ENCODE measurements at regions not wholly inside any gene's neighbourhood (a gene's known extent, or its start where the extent isn't known, plus 50 kb on each side); places are given as distances from the start of the nearest gene placed in this dataset.

- H3K4me3 ChIP-seq (ENCODE audit: low read depth, low read length) = no peak overlapping the region
- no peak for TF ChIP-seq CTCF (IDR thresholded peaks at IDR 0.05; ENCODE audit: low read depth, low read length, missing control alignments)
- in situ Hi-C loops (cut with HindIII; ENCODE audit: low sequenced_read_pairs) = no loop called here
- DNase-seq (ENCODE audit: low read depth) = no peak
Observed at GRCh38 chr17:36825521-36825920, 111.8 kb upstream of the LHX1 start.

GRCh38 chr17:36825951-36826350 lies 111.3 kb upstream of the LHX1 start:
- in situ Hi-C loops (cut with HindIII; ENCODE audit: low sequenced_read_pairs) = no loop called here
- DNase-seq (ENCODE audit: low read depth) = no peak
- TF ChIP-seq CTCF (IDR thresholded peaks at IDR 0.05; ENCODE audit: low read depth, low read length, missing control alignments) = no peak
- no peak overlapping the region for H3K4me3 ChIP-seq (ENCODE audit: low read depth, low read length)

GRCh38 chr17:36827081-36827480 lies 110.2 kb upstream of the LHX1 start:
- TF ChIP-seq CTCF (IDR thresholded peaks at IDR 0.05; ENCODE audit: low read depth, low read length, missing control alignments) = no peak
- no peak for DNase-seq (ENCODE audit: low read depth)
- H3K4me3 ChIP-seq (ENCODE audit: low read depth, low read length) = no peak overlapping the region
- in situ Hi-C loops (cut with HindIII; ENCODE audit: low sequenced_read_pairs) = no loop called here

GRCh38 chr17:36829676-36830075 lies 107.6 kb upstream of the LHX1 start:
- H3K4me3 ChIP-seq (ENCODE audit: low read depth, low read length) = no peak overlapping the region
- DNase-seq (ENCODE audit: low read depth) = no peak
- in situ Hi-C loops (cut with HindIII; ENCODE audit: low sequenced_read_pairs) = no loop called here
- TF ChIP-seq CTCF (IDR thresholded peaks at IDR 0.05; ENCODE audit: low read depth, low read length, missing control alignments) = no peak

- DNase-seq (ENCODE audit: low read depth) = no peak
- H3K4me3 ChIP-seq (ENCODE audit: low read depth, low read length) = no peak overlapping the region
- TF ChIP-seq CTCF (IDR thresholded peaks at IDR 0.05; ENCODE audit: low read depth, low read length, missing control alignments) = no peak
- in situ Hi-C loops (cut with HindIII; ENCODE audit: low sequenced_read_pairs) = no loop called here
Observed at GRCh38 chr17:36833279-36833678, 104.0 kb upstream of the LHX1 start.

GRCh38 chr17:36835036-36835435 lies 102.2 kb upstream of the LHX1 start:
- no peak for DNase-seq (ENCODE audit: low read depth)
- TF ChIP-seq CTCF (IDR thresholded peaks at IDR 0.05; ENCODE audit: low read depth, low read length, missing control alignments) = no peak
- H3K4me3 ChIP-seq (ENCODE audit: low read depth, low read length) = no peak overlapping the region
- in situ Hi-C loops (cut with HindIII; ENCODE audit: low sequenced_read_pairs) = no loop called here

All from astrocyte of the cerebellum (primary cell).